K562 (cell line): ENCODE measurements at regions not wholly inside any gene's neighbourhood (a gene's known extent, or its start where the extent isn't known, plus 50 kb on each side); places are given as distances from the start of the nearest gene placed in this dataset.
A peak's percentile ranks its signal among the peaks of the same experiment; 100 is the strongest.

ENCODE experiments used
- ATAC-seq: fragments of 200-7000 bp; cut with Tn5 transposase; 3 replicates; pipeline ENCODE4 v1.9.1; 2020; ENCODE audit warnings: moderate library complexity
- BruUV-seq: library from RNA; stranded (reverse); fragments of 400-500 nt; replicated peaks from 2 replicates; lab custom pipeline; 2021; lab: Mats Ljungman, UMichigan
- CTCF ChIA-PET: fragments of 300-600 bp; formaldehyde crosslinking; extraction: SDS; loops from one replicate; lab custom pipeline; 2021; ENCODE audit warnings: low intra/inter-chr PET ratio; lab: Yijun Ruan, JAX
- POLR2A ChIA-PET: fragments of 300-600, 350-650 bp; sonication (Branson Sonifier 250); formaldehyde crosslinking; extraction: SDS; loops from one replicate; lab custom pipeline; 2021; ENCODE audit warnings: antibody characterized with exemption, inconsistent platforms; lab: Yijun Ruan, JAX
- DNase-seq, 4 experiments: peaks; one replicate each; pipeline versions ENCODE4 v3.0.0 to v3.0.0-alpha.2; 2011 to 2018; ENCODE audit warnings: low spot score in 3 of 4, mixed read lengths in 3 of 4; ENCODE audit errors: extremely low read depth in 1 of 4
- FAIRE-seq: peaks from 2 replicates; lab custom pipeline; 2011; peaks lifted over from hg19 to GRCh38; lab: Jason Lieb, UNC
- H2AFZ ChIP-seq: 2 replicates; pipeline ENCODE4 v1.6.0; 2011; ENCODE audit warnings: low read depth, low read length, control low read depth, inconsistent platforms
- H3K27ac ChIP-seq: fragments of 200-600 bp; 3 replicates; pipeline ENCODE4 v1.8.0; 2011; ENCODE audit warnings: low read depth, mild to moderate bottlenecking, control low read depth, inconsistent platforms, low read length, moderate library complexity, mixed read lengths; ENCODE audit errors: extremely low read depth
- H3K27me3 ChIP-seq, 2 experiments: fragments of 300-600 bp in 1 of 2; 2 replicates in 1 of 2; 3 replicates in 1 of 2; pipeline versions ENCODE4 v1.6.0 to v1.8.0; 2011; ENCODE audit warnings: inconsistent platforms in 2 of 2, low read length in 2 of 2, mild to moderate bottlenecking in 1 of 2, mixed read lengths in 1 of 2, moderate library complexity in 1 of 2; ENCODE audit not compliant: control insufficient read depth in 2 of 2, insufficient read depth in 2 of 2
- H3K36me3 ChIP-seq: fragments of 300-600 bp; 3 replicates; pipeline ENCODE4 v1.8.0; 2011; ENCODE audit warnings: mild to moderate bottlenecking, low read length, inconsistent platforms; ENCODE audit not compliant: control insufficient read depth, insufficient read depth
- H3K4me1 ChIP-seq, 2 experiments: fragments of 200-600 bp in 1 of 2; replicated peaks in 1 of 2; 2 replicates in 1 of 2; 3 replicates in 1 of 2; pipeline versions ENCODE4 v1.5.1 to v1.8.0; 2011; ENCODE audit warnings: inconsistent platforms in 2 of 2, low read length in 2 of 2, mild to moderate bottlenecking in 1 of 2, mixed read lengths in 1 of 2, moderate library complexity in 1 of 2; ENCODE audit not compliant: control insufficient read depth in 2 of 2, insufficient read depth in 2 of 2
- H3K4me2 ChIP-seq: 2 replicates; pipeline ENCODE4 v1.6.1; 2011; ENCODE audit warnings: low read length, control low read depth, inconsistent platforms, mixed read lengths; ENCODE audit not compliant: insufficient read depth
- H3K4me3 ChIP-seq: fragments of 200-600 bp; sonication (generic), shearing (Covaris generic); 2 replicates; pipeline ENCODE4 v1.5.1; 2016; ENCODE audit warnings: control low read depth, inconsistent platforms
- H3K79me2 ChIP-seq: fragments of 200-600 bp; 3 replicates; pipeline ENCODE4 v1.8.0; 2011; ENCODE audit warnings: low read length, inconsistent platforms; ENCODE audit not compliant: control insufficient read depth, insufficient read depth
- H3K9ac ChIP-seq, 2 experiments: 2 replicates each; pipeline versions ENCODE4 v1.6.0 to v1.6.1; 2011; ENCODE audit warnings: low read depth in 2 of 2, low read length in 2 of 2, control low read depth in 1 of 2, inconsistent platforms in 1 of 2, mild to moderate bottlenecking in 1 of 2, mixed read lengths in 1 of 2; ENCODE audit not compliant: insufficient read depth in 1 of 2
- H3K9me1 ChIP-seq: one replicate; pipeline ENCODE4 v1.6.0; 2011; ENCODE audit warnings: inconsistent platforms, mild to moderate bottlenecking, low read length, moderate library complexity; ENCODE audit not compliant: control insufficient read depth, insufficient read depth
- H3K9me3 ChIP-seq: replicated peaks from 2 replicates; pipeline ENCODE4 v1.5.1; 2011; ENCODE audit warnings: low read depth, low read length, inconsistent platforms; ENCODE audit not compliant: control insufficient read depth, insufficient read depth
- H4K20me1 ChIP-seq: replicated peaks from 2 replicates; pipeline ENCODE4 v1.6.1; 2011; ENCODE audit warnings: low read length, inconsistent platforms, mixed read lengths; ENCODE audit not compliant: control insufficient read depth, insufficient read depth
- CEBPG ChIP-seq, 3 experiments: fragments of 200-800 bp in 1 of 3; sonication (Bioruptor generic) in 1 of 3; sonication (generic) in 1 of 3; formaldehyde crosslinking in 1 of 3; IDR thresholded peaks in 2 of 3; conservative IDR thresholded peaks in 1 of 3; 2 replicates each; pipeline versions ENCODE4 v1.6.1 to v1.8.0; 2016 to 2022; ENCODE audit warnings: missing compliant biosample characterization in 2 of 3, missing genetic modification characterization in 2 of 3, mild to moderate bottlenecking in 1 of 3, missing genetic modification reagents in 1 of 3
- NFE2L1 ChIP-seq: fragments of 450-650 bp; IDR thresholded peaks from 2 replicates; pipeline ENCODE4 v1.6.1; 2016; ENCODE audit warnings: missing genetic modification characterization, low read depth, mild to moderate bottlenecking, missing compliant biosample characterization, moderate library complexity, borderline replicate concordance
- PTBP1 ChIP-seq: fragments of 200-400 bp; formaldehyde crosslinking; IDR thresholded peaks from 2 replicates; pipeline ENCODE4 v1.6.1; 2017; ENCODE audit warnings: low read depth, low read length
- ZNF133 ChIP-seq: fragments of 250-450 bp; sonication (Bioruptor Pico); IDR thresholded peaks from 2 replicates; pipeline ENCODE4 v1.4.0; 2020; ENCODE audit warnings: mild to moderate bottlenecking
- WGBS: fragments of 100-300 bp; shearing (Covaris generic); methylation state at CpG from one replicate; pipeline ENCODE4 v1.1.6; 2016; ENCODE audit warnings: low coverage, mixed read lengths; ENCODE audit not compliant: insufficient coverage; ENCODE audit errors: missing lambda C conversion rate; 5-methylcytosine and 5-hydroxymethylcytosine counted together
- in situ Hi-C: fragments of 300-500 bp; cut with MboI; formaldehyde crosslinking; loops from 4 replicates; pipeline ENCODE4 v1.15.0; 2018; ENCODE audit warnings: inconsistent platforms, mixed read lengths
- intact Hi-C: fragments of 100-400 bp; cut with micrococcal nuclease; formaldehyde crosslinking; loops from 2 replicates; pipeline ENCODE4 v1.14.2; 2022
- TF ChIP-seq, protein P1 (sequence below), 2 experiments: fragments of 450-650 bp in 1 of 2; sonication (generic) in 1 of 2; formaldehyde crosslinking in 1 of 2; IDR thresholded peaks in 1 of 2; conservative IDR thresholded peaks in 1 of 2; 2 replicates each; pipeline versions ENCODE4 v1.6.1 to v1.8.1; 2016 to 2023; ENCODE audit warnings: mild to moderate bottlenecking in 2 of 2, moderate library complexity in 2 of 2, inconsistent platforms in 1 of 2, missing genetic modification reagents in 1 of 2
- TF ChIP-seq, protein P2 (sequence below): fragments of 250-450 bp; sonication (Bioruptor Pico); IDR thresholded peaks from 2 replicates; pipeline ENCODE4 v1.8.0; 2021; ENCODE audit warnings: moderate library complexity, mild to moderate bottlenecking, inconsistent platforms
- TF ChIP-seq, protein P3 (sequence below): IDR thresholded peaks from 2 replicates; pipeline ENCODE4 v1.6.1; 2011; ENCODE audit not compliant: insufficient read length; ENCODE audit errors: extremely low read depth
- TF ChIP-seq, protein P4 (sequence below): fragments of 200-400 bp; formaldehyde crosslinking; IDR thresholded peaks from 2 replicates; pipeline ENCODE4 v1.6.1; 2017; ENCODE audit warnings: mild to moderate bottlenecking, low read depth, low read length, moderate library complexity

DNA sequence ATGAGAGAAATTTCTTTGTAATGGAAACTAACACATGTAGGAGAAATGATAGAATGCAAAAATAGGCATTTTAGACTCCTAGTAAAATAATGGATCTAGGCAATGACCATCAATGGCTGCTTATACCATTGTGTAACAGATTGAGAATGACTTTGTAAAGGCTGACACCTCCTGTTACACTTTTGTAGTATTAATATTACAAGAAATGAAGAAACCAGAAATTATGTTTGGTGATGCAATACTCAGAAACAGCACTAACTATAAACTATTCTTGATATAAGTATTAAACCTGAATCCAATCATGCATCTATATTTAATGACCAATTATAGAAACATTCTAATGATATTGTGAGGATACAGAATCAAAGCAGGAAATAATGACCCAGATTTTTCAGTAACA lies 108.5 kb upstream of the CNTN1 start:
- Histone ChIP-seq H3K4me3 (no peak overlapping the region), H3K9me1 (no peaks in the 10 kb centered on the region), H2AFZ (no peak overlapping the region), H3K27me3 (no peaks in the 10 kb centered on the region), H3K79me2 (no peaks in the 10 kb centered on the region), H3K36me3 (no peaks in the 10 kb centered on the region), H4K20me1 (no peaks in the 10 kb centered on the region), H3K4me1 (no peaks in the 10 kb centered on the region), H3K9me3 (no peaks in the 10 kb centered on the region), H3K9ac (no peak overlapping the region), H3K4me2 (no peak overlapping the region), H3K27ac (no peak overlapping the region)
- no peak for ATAC-seq
- POLR2A ChIA-PET = no interaction called here
- in situ Hi-C loops (no loop called here), intact Hi-C loops (no loop called here)
- no peak for DNase-seq
- no TSS peak for BruUV-seq
- CTCF ChIA-PET = no interaction called here
- no peak for FAIRE-seq
- TF ChIP-seq CEBPG (CRISPR knock-in tag; IDR thresholded peaks at IDR 0.05) (no peak), CEBPG (tag; conservative IDR thresholded peaks at IDR 0.05 in 1 of 2, IDR thresholded peaks at IDR 0.05 in 1 of 2) (peak; percentile 42 to 60; a peak in 3 of 4 replicates), ZNF133 (CRISPR knock-in tag) (no peak)
- TF ChIP-seq, protein P1, sequence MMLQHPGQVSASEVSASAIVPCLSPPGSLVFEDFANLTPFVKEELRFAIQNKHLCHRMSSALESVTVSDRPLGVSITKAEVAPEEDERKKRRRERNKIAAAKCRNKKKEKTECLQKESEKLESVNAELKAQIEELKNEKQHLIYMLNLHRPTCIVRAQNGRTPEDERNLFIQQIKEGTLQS (IDR thresholded peaks at IDR 0.05) = peak; percentile 32; the same call in 1 of the 2 replicates
- TF ChIP-seq, protein P1 (CRISPR knock-in tag; conservative IDR thresholded peaks at IDR 0.05) = no peak

- Histone ChIP-seq H3K4me1 (no peaks in the 10 kb centered on the region), H3K9ac (no peak overlapping the region), H3K79me2 (no peaks in the 10 kb centered on the region), H3K9me1 (no peaks in the 10 kb centered on the region), H3K4me3 (no peak overlapping the region), H3K27ac (no peak overlapping the region), H3K4me2 (no peak overlapping the region), H4K20me1 (no peaks in the 10 kb centered on the region), H3K27me3 (no peaks in the 10 kb centered on the region), H3K36me3 (no peaks in the 10 kb centered on the region), H3K9me3 (no peaks in the 10 kb centered on the region), H2AFZ (no peak overlapping the region)
- in situ Hi-C loops = no loop called here
- ATAC-seq = no peak
- POLR2A ChIA-PET = no interaction called here
- TF ChIP-seq, protein P2, sequence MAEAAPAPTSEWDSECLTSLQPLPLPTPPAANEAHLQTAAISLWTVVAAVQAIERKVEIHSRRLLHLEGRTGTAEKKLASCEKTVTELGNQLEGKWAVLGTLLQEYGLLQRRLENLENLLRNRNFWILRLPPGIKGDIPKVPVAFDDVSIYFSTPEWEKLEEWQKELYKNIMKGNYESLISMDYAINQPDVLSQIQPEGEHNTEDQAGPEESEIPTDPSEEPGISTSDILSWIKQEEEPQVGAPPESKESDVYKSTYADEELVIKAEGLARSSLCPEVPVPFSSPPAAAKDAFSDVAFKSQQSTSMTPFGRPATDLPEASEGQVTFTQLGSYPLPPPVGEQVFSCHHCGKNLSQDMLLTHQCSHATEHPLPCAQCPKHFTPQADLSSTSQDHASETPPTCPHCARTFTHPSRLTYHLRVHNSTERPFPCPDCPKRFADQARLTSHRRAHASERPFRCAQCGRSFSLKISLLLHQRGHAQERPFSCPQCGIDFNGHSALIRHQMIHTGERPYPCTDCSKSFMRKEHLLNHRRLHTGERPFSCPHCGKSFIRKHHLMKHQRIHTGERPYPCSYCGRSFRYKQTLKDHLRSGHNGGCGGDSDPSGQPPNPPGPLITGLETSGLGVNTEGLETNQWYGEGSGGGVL (CRISPR knock-in tag) = no peak
- TF ChIP-seq PTBP1 (no peak), NFE2L1 (tag) (no peak)
- TF ChIP-seq, protein P3, sequence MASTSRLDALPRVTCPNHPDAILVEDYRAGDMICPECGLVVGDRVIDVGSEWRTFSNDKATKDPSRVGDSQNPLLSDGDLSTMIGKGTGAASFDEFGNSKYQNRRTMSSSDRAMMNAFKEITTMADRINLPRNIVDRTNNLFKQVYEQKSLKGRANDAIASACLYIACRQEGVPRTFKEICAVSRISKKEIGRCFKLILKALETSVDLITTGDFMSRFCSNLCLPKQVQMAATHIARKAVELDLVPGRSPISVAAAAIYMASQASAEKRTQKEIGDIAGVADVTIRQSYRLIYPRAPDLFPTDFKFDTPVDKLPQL = no peak
- TF ChIP-seq, protein P4, sequence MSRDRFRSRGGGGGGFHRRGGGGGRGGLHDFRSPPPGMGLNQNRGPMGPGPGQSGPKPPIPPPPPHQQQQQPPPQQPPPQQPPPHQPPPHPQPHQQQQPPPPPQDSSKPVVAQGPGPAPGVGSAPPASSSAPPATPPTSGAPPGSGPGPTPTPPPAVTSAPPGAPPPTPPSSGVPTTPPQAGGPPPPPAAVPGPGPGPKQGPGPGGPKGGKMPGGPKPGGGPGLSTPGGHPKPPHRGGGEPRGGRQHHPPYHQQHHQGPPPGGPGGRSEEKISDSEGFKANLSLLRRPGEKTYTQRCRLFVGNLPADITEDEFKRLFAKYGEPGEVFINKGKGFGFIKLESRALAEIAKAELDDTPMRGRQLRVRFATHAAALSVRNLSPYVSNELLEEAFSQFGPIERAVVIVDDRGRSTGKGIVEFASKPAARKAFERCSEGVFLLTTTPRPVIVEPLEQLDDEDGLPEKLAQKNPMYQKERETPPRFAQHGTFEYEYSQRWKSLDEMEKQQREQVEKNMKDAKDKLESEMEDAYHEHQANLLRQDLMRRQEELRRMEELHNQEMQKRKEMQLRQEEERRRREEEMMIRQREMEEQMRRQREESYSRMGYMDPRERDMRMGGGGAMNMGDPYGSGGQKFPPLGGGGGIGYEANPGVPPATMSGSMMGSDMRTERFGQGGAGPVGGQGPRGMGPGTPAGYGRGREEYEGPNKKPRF = no peak
- intact Hi-C loops = no loop called here
- WGBS = 3% methylated on average over 2 of the region's 2 CpGs
- CTCF ChIA-PET = no interaction called here
- no TSS peak for BruUV-seq
- no peak for FAIRE-seq
- DNase-seq = no peak
These were observed 107.5 kb upstream of the CNTN1 start for GRCh38 chr12:40584763-40585162.
